ENCODE measurements at regions not wholly inside any gene's neighbourhood (a gene's known extent, or its start where the extent isn't known, plus 50 kb on each side); places are given as distances from the start of the nearest gene placed in this dataset.

DNA sequence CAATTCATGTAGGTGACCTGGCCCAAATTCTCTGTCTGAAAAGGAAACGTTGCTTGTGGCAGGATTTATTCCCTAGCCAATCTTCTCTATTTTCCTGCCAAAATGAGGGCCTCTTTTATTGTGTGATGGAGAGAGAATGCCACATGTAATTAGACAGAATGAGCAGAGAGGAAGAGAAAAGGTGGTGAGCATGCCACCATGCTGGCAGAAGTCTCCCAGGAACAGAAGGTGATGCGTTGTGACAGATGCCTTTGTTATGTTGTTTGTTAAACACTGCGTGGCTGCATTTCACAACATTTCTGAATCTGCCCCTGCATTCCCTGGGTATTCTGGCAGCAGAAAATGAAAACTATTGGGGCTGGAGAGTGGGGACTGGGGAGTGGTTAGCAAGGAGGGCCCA lies 577.6 kb downstream of the TLR4 start:
- Mint-ChIP-seq H3K27me3 (ENCODE audit: low read depth) (no peaks in the 10 kb centered on the region), H3K4me3 (no peak overlapping the region), H3K4me1 (peaks cover 8% of the 10 kb centered on the region), H3K9me3 (no peaks in the 10 kb centered on the region), H3K36me3 (ENCODE audit: low read depth) (no peaks in the 10 kb centered on the region), H3K27ac (ENCODE audit: unreplicated experiment) (no peak overlapping the region)
- DNase-seq (ENCODE audit: low read depth, low spot score): no peak
- TF ChIP-seq, protein P1, sequence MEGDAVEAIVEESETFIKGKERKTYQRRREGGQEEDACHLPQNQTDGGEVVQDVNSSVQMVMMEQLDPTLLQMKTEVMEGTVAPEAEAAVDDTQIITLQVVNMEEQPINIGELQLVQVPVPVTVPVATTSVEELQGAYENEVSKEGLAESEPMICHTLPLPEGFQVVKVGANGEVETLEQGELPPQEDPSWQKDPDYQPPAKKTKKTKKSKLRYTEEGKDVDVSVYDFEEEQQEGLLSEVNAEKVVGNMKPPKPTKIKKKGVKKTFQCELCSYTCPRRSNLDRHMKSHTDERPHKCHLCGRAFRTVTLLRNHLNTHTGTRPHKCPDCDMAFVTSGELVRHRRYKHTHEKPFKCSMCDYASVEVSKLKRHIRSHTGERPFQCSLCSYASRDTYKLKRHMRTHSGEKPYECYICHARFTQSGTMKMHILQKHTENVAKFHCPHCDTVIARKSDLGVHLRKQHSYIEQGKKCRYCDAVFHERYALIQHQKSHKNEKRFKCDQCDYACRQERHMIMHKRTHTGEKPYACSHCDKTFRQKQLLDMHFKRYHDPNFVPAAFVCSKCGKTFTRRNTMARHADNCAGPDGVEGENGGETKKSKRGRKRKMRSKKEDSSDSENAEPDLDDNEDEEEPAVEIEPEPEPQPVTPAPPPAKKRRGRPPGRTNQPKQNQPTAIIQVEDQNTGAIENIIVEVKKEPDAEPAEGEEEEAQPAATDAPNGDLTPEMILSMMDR (conservative IDR thresholded peaks at IDR 0.05): no peak

DNA sequence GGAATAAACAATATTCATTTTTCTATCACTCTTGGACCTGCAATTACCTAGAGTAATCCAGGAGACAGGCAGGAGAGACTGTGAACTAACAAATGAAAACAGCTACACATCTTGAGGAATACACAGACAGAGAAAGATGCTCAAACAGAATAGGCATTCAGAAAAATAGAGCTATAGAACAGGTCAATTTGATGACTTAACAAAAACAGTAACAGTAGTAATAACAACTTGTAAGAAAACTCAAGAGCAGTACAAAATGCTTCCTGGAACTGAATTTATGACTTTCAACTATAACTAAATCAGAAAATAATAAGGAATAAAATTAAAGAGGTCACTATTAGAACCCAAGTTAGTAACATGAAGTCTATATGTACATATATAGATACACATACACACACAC lies 579.3 kb downstream of the TLR4 start:
- no peak overlapping the region for H3K4me3 Mint-ChIP-seq

DNA sequence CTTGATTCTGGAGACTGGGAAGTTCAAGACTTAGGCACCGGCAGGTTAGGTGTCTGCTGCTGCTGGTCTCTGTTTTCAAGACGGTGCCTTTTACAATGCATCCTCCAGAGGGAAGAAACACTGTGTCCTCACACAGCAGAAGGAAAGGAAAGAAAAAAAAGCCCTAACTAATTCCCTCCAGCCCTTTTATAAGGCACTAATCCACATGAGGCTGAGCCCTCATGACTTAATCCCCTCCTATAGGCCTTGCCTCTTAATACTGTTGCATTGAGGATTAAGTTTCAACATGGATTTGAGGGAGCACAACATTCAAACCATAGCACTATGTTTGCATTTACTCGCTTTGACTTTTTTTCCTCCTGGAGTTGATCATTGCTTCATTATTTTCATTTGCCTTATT lies 585.9 kb downstream of the TLR4 start:
- DNase-seq (ENCODE audit: low read depth, low spot score): no peak
- Mint-ChIP-seq H3K9me3 (no peaks in the 10 kb centered on the region), H3K27me3 (ENCODE audit: low read depth) (no peaks in the 10 kb centered on the region), H3K4me3 (no peak overlapping the region), H3K36me3 (ENCODE audit: low read depth) (no peaks in the 10 kb centered on the region), H3K27ac (ENCODE audit: unreplicated experiment) (no peak overlapping the region), H3K4me1 (no peaks in the 10 kb centered on the region)
- TF ChIP-seq, protein P1 (conservative IDR thresholded peaks at IDR 0.05): no peak

More for the DNA sequence above, 579.3 kb downstream of the TLR4 start:
- TF ChIP-seq, protein P1 (conservative IDR thresholded peaks at IDR 0.05): no peak
- H3K4me1 Mint-ChIP-seq: peaks cover 8% of the 10 kb centered on the region
- H3K27me3 Mint-ChIP-seq (ENCODE audit: low read depth): no peaks in the 10 kb centered on the region
- H3K9me3 Mint-ChIP-seq: no peaks in the 10 kb centered on the region
- H3K27ac Mint-ChIP-seq (ENCODE audit: unreplicated experiment): no peak overlapping the region
- no peak for DNase-seq (ENCODE audit: low read depth, low spot score)
- H3K36me3 Mint-ChIP-seq (ENCODE audit: low read depth): no peaks in the 10 kb centered on the region

DNA sequence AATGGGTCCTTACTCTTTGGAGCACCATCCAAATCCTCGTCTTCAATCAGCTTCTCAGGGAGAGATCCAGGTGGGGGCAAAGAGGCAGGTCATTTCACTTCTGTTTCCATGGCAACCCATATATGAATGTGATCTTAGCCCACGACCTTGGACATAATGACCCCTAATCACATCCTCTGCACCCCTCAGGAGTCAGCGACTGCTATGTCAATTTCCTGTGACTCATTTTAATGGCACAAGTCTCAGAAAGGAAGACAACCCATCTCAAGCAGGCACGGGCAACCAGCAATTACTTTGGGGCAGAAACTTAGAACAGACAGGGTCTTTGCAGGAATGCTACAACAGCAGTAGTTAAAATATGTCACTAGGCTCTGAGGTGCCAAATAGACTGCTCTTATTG lies 591.2 kb downstream of the TLR4 start:
- Mint-ChIP-seq H3K27ac (ENCODE audit: unreplicated experiment) (no peak overlapping the region), H3K4me1 (peaks cover 8% of the 10 kb centered on the region), H3K36me3 (ENCODE audit: low read depth) (no peaks in the 10 kb centered on the region), H3K27me3 (ENCODE audit: low read depth) (no peaks in the 10 kb centered on the region), H3K4me3 (no peak overlapping the region), H3K9me3 (no peaks in the 10 kb centered on the region)
- DNase-seq (ENCODE audit: low read depth, low spot score): no peak
- TF ChIP-seq, protein P1 (conservative IDR thresholded peaks at IDR 0.05): no peak

DNA sequence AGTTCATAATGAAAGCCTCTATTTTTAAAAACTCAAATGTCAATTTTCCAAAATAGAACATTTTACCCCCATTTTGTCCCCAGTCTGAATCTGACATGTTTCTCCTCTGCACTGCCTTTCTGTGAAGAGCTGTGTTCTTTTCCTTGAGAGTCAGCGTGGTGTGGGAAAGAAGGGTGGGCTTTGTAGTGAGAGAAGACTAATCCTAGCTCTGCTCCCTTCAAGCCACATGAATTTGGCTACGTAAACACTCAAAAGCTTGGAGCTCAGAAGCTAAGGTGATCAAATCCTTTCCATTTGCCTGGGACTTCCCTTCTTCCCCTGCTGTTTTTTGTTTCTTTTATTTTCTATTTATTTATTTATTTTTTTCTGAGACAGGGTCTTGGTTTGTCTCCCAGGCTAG lies 598.5 kb downstream of the TLR4 start:
- Mint-ChIP-seq H3K27me3 (ENCODE audit: low read depth) (no peaks in the 10 kb centered on the region), H3K36me3 (ENCODE audit: low read depth) (no peaks in the 10 kb centered on the region)

More for the DNA sequence above, 598.5 kb downstream of the TLR4 start:
- TF ChIP-seq, protein P1 (conservative IDR thresholded peaks at IDR 0.05): no peak
- Mint-ChIP-seq H3K4me3 (no peak overlapping the region), H3K9me3 (no peaks in the 10 kb centered on the region), H3K27ac (ENCODE audit: unreplicated experiment) (no peak overlapping the region), H3K4me1 (no peaks in the 10 kb centered on the region)
- DNase-seq (ENCODE audit: low read depth, low spot score): no peak
